GM23338 (cell line): ENCODE measurements at regions not wholly inside any gene's neighbourhood (a gene's known extent, or its start where the extent isn't known, plus 50 kb on each side); places are given as distances from the start of the nearest gene placed in this dataset.

Source experiments
- CREB1 ChIP-seq: fragments of 250-450 bp; sonication (Bioruptor Pico); IDR thresholded peaks from 2 replicates; pipeline ENCODE4 v1.5.0; 2020; ENCODE audit warnings: low read depth, mild to moderate bottlenecking, moderate library complexity
- CTCF ChIP-seq, 2 experiments: fragments of 200-600 bp in 1 of 2; sonication (generic) in 1 of 2; conservative IDR thresholded peaks; 2 replicates each; pipeline versions ENCODE4 v1.5.1 to v1.6.1; 2016 to 2017; ENCODE audit warnings: antibody characterized with exemption in 2 of 2, low read depth in 2 of 2, mild to moderate bottlenecking in 2 of 2, moderate library complexity in 1 of 2
- EZH2 ChIP-seq: fragments of 200-600 bp; sonication (generic); IDR thresholded peaks from one replicate; pipeline ENCODE4 v1.8.0; 2017; ENCODE audit warnings: antibody characterized with exemption, mild to moderate bottlenecking, low read depth; ENCODE audit not compliant: unreplicated experiment
- EZH2phosphoT487 ChIP-seq: fragments of 200-600 bp; sonication (generic); IDR thresholded peaks from one replicate; pipeline ENCODE4 v1.8.1; 2018; ENCODE audit warnings: antibody characterized with exemption; ENCODE audit not compliant: unreplicated experiment
- JUNB ChIP-seq: IDR thresholded peaks from one replicate; pipeline ENCODE4 v1.6.1; 2016; ENCODE audit warnings: antibody characterized with exemption; ENCODE audit not compliant: unreplicated experiment
- NANOG ChIP-seq: IDR thresholded peaks from 2 replicates; pipeline ENCODE4 v1.6.1; 2016; ENCODE audit warnings: antibody characterized with exemption, borderline replicate concordance
- POLR2AphosphoS5 ChIP-seq: IDR thresholded peaks from 2 replicates; pipeline ENCODE4 v1.6.1; 2016; ENCODE audit warnings: antibody characterized with exemption, low read depth
- STAT1 ChIP-seq: IDR thresholded peaks from one replicate; pipeline ENCODE4 v1.6.1; 2016; ENCODE audit warnings: antibody characterized with exemption; ENCODE audit not compliant: unreplicated experiment
- ZNF114 ChIP-seq: fragments of 250-450 bp; sonication (Bioruptor Pico); IDR thresholded peaks from 2 replicates; pipeline ENCODE4 v1.5.0; 2020; ENCODE audit warnings: mild to moderate bottlenecking, moderate library complexity
- ZNF331 ChIP-seq: fragments of 250-450 bp; sonication (Bioruptor Pico); IDR thresholded peaks from 2 replicates; pipeline ENCODE4 v1.5.0; 2020; ENCODE audit warnings: low read depth, mild to moderate bottlenecking, moderate library complexity
- TF ChIP-seq, protein P1 (sequence below): IDR thresholded peaks from one replicate; pipeline ENCODE4 v1.6.1; 2018; ENCODE audit warnings: antibody characterized with exemption; ENCODE audit not compliant: unreplicated experiment
- TF ChIP-seq, protein P2 (sequence below): fragments of 250-450 bp; sonication (Bioruptor Pico); IDR thresholded peaks from 2 replicates; pipeline ENCODE4 v1.5.0; 2020; ENCODE audit warnings: mild to moderate bottlenecking, moderate library complexity
- TF ChIP-seq, protein P3 (sequence below): IDR thresholded peaks from 2 replicates; pipeline ENCODE4 v1.6.1; 2016; ENCODE audit warnings: antibody characterized with exemption

- no peak for TF ChIP-seq CTCF (conservative IDR thresholded peaks at IDR 0.05; ENCODE audit: low read depth in 2 of 2)
- no peak for TF ChIP-seq EZH2phosphoT487
- TF ChIP-seq, protein P1, sequence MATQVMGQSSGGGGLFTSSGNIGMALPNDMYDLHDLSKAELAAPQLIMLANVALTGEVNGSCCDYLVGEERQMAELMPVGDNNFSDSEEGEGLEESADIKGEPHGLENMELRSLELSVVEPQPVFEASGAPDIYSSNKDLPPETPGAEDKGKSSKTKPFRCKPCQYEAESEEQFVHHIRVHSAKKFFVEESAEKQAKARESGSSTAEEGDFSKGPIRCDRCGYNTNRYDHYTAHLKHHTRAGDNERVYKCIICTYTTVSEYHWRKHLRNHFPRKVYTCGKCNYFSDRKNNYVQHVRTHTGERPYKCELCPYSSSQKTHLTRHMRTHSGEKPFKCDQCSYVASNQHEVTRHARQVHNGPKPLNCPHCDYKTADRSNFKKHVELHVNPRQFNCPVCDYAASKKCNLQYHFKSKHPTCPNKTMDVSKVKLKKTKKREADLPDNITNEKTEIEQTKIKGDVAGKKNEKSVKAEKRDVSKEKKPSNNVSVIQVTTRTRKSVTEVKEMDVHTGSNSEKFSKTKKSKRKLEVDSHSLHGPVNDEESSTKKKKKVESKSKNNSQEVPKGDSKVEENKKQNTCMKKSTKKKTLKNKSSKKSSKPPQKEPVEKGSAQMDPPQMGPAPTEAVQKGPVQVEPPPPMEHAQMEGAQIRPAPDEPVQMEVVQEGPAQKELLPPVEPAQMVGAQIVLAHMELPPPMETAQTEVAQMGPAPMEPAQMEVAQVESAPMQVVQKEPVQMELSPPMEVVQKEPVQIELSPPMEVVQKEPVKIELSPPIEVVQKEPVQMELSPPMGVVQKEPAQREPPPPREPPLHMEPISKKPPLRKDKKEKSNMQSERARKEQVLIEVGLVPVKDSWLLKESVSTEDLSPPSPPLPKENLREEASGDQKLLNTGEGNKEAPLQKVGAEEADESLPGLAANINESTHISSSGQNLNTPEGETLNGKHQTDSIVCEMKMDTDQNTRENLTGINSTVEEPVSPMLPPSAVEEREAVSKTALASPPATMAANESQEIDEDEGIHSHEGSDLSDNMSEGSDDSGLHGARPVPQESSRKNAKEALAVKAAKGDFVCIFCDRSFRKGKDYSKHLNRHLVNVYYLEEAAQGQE = no peak
- TF ChIP-seq EZH2 = no peak
- no peak for TF ChIP-seq JUNB
- TF ChIP-seq POLR2AphosphoS5 = no peak
- TF ChIP-seq, protein P2, sequence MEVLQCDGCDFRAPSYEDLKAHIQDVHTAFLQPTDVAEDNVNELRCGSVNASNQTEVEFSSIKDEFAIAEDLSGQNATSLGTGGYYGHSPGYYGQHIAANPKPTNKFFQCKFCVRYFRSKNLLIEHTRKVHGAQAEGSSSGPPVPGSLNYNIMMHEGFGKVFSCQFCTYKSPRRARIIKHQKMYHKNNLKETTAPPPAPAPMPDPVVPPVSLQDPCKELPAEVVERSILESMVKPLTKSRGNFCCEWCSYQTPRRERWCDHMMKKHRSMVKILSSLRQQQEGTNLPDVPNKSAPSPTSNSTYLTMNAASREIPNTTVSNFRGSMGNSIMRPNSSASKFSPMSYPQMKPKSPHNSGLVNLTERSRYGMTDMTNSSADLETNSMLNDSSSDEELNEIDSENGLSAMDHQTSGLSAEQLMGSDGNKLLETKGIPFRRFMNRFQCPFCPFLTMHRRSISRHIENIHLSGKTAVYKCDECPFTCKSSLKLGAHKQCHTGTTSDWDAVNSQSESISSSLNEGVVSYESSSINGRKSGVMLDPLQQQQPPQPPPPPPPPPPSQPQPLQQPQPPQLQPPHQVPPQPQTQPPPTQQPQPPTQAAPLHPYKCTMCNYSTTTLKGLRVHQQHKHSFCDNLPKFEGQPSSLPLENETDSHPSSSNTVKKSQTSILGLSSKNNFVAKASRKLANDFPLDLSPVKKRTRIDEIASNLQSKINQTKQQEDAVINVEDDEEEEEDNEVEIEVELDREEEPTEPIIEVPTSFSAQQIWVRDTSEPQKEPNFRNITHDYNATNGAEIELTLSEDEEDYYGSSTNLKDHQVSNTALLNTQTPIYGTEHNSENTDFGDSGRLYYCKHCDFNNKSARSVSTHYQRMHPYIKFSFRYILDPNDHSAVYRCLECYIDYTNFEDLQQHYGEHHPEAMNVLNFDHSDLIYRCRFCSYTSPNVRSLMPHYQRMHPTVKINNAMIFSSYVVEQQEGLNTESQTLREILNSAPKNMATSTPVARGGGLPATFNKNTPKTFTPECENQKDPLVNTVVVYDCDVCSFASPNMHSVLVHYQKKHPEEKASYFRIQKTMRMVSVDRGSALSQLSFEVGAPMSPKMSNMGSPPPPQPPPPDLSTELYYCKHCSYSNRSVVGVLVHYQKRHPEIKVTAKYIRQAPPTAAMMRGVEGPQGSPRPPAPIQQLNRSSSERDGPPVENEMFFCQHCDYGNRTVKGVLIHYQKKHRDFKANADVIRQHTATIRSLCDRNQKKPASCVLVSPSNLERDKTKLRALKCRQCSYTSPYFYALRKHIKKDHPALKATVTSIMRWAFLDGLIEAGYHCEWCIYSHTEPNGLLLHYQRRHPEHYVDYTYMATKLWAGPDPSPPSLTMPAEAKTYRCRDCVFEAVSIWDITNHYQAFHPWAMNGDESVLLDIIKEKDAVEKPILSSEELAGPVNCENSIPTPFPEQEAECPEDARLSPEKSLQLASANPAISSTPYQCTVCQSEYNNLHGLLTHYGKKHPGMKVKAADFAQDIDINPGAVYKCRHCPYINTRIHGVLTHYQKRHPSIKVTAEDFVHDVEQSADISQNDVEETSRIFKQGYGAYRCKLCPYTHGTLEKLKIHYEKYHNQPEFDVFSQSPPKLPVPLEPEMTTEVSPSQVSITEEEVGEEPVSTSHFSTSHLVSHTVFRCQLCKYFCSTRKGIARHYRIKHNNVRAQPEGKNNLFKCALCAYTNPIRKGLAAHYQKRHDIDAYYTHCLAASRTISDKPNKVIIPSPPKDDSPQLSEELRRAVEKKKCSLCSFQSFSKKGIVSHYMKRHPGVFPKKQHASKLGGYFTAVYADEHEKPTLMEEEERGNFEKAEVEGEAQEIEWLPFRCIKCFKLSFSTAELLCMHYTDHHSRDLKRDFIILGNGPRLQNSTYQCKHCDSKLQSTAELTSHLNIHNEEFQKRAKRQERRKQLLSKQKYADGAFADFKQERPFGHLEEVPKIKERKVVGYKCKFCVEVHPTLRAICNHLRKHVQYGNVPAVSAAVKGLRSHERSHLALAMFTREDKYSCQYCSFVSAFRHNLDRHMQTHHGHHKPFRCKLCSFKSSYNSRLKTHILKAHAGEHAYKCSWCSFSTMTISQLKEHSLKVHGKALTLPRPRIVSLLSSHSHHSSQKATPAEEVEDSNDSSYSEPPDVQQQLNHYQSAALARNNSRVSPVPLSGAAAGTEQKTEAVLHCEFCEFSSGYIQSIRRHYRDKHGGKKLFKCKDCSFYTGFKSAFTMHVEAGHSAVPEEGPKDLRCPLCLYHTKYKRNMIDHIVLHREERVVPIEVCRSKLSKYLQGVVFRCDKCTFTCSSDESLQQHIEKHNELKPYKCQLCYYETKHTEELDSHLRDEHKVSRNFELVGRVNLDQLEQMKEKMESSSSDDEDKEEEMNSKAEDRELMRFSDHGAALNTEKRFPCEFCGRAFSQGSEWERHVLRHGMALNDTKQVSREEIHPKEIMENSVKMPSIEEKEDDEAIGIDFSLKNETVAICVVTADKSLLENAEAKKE = no peak
- no peak for TF ChIP-seq CREB1
- TF ChIP-seq STAT1 = no peak
- TF ChIP-seq, protein P3, sequence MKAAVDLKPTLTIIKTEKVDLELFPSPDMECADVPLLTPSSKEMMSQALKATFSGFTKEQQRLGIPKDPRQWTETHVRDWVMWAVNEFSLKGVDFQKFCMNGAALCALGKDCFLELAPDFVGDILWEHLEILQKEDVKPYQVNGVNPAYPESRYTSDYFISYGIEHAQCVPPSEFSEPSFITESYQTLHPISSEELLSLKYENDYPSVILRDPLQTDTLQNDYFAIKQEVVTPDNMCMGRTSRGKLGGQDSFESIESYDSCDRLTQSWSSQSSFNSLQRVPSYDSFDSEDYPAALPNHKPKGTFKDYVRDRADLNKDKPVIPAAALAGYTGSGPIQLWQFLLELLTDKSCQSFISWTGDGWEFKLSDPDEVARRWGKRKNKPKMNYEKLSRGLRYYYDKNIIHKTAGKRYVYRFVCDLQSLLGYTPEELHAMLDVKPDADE = no peak
- no peak for TF ChIP-seq ZNF331 (CRISPR knock-in tag)
- no peak for TF ChIP-seq NANOG
- no peak for TF ChIP-seq ZNF114 (CRISPR knock-in tag)
Observed at GRCh38 chr18:77539860-77540259, 290.2 kb downstream of the GALR1 start.
